MM.1S (cell line): ENCODE measurements at regions not wholly inside any gene's neighbourhood (a gene's known extent, or its start where the extent isn't known, plus 50 kb on each side); places are given as distances from the start of the nearest gene placed in this dataset.

Source experiments
- DNase-seq: peaks from one replicate; pipeline ENCODE4 v3.0.0-alpha.2; 2015
- H2AFZ ChIP-seq: fragments of 300-600 bp; sonication (generic); 2 replicates; pipeline ENCODE4 v1.6.0; 2016; ENCODE audit warnings: antibody characterized with exemption, low read length
- H3F3A ChIP-seq: fragments of 300-600 bp; sonication (generic); 2 replicates; pipeline ENCODE4 v1.6.1; 2016; ENCODE audit warnings: mild to moderate bottlenecking, antibody characterized with exemption, low read length, moderate library complexity, mixed read lengths; ENCODE audit not compliant: insufficient read depth
- H3K27ac ChIP-seq: fragments of 300-600 bp; sonication (generic); 2 replicates; pipeline ENCODE4 v1.5.1; 2016; ENCODE audit warnings: mild to moderate bottlenecking, low read length
- H3K27me3 ChIP-seq: fragments of 300-600 bp; sonication (generic); replicated peaks from 2 replicates; pipeline ENCODE4 v1.6.0; 2016; ENCODE audit warnings: low read length; ENCODE audit not compliant: insufficient read depth
- H3K36me3 ChIP-seq: fragments of 300-600 bp; sonication (generic); replicated peaks from 2 replicates; pipeline ENCODE4 v1.6.1; 2016; ENCODE audit warnings: mild to moderate bottlenecking, low read length, mixed read lengths; ENCODE audit not compliant: insufficient read depth
- H3K4me1 ChIP-seq: fragments of 300-600 bp; sonication (generic); 2 replicates; pipeline ENCODE4 v1.6.1; 2016; ENCODE audit warnings: low read length, mixed read lengths
- H3K4me2 ChIP-seq: fragments of 300-600 bp; sonication (generic); 2 replicates; pipeline ENCODE4 v1.6.0; 2016; ENCODE audit warnings: low read depth, low read length
- H3K4me3 ChIP-seq: fragments of 300-600 bp; sonication (generic); 2 replicates; pipeline ENCODE4 v1.5.1; 2016; ENCODE audit warnings: low read length, mixed read lengths
- H3K79me2 ChIP-seq: fragments of 300-600 bp; sonication (generic); 2 replicates; pipeline ENCODE4 v1.6.1; 2016; ENCODE audit warnings: mixed run types, low read length, mixed read lengths
- H3K9ac ChIP-seq: fragments of 300-600 bp; sonication (generic); 2 replicates; pipeline ENCODE4 v1.6.1; 2016; ENCODE audit warnings: low read length, mixed read lengths
- H3K9me2 ChIP-seq: fragments of 300-600 bp; sonication (generic); replicated peaks from 2 replicates; pipeline ENCODE4 v1.6.1; 2016; ENCODE audit warnings: mild to moderate bottlenecking, low read length, mixed read lengths; ENCODE audit not compliant: insufficient read depth
- H3K9me3 ChIP-seq: fragments of 300-600 bp; sonication (generic); replicated peaks from 2 replicates; pipeline ENCODE4 v1.6.1; 2016; ENCODE audit warnings: mild to moderate bottlenecking, low read length, mixed read lengths; ENCODE audit not compliant: insufficient read depth
- H4K20me1 ChIP-seq: fragments of 300-600 bp; sonication (generic); 2 replicates; pipeline ENCODE4 v1.6.1; 2016; ENCODE audit warnings: mild to moderate bottlenecking, low read length, moderate library complexity, mixed read lengths; ENCODE audit not compliant: insufficient read depth
- CTCF ChIP-seq: fragments of 300-600 bp; sonication (generic); IDR thresholded peaks from 2 replicates; pipeline ENCODE4 v1.5.1; 2016; ENCODE audit warnings: antibody characterized with exemption, low read length, mixed read lengths
- EZH2 ChIP-seq: fragments of 300-600 bp; sonication (generic); optimal IDR thresholded peaks from 2 replicates; pipeline ENCODE3; 2017; ENCODE audit warnings: low read depth, mild to moderate bottlenecking, antibody characterized with exemption, low read length, mixed read lengths
- EZH2phosphoT487 ChIP-seq: fragments of 300-600 bp; sonication (generic); IDR thresholded peaks from 2 replicates; pipeline ENCODE4 v1.6.1; 2018; ENCODE audit warnings: antibody characterized with exemption, low read length

DNA sequence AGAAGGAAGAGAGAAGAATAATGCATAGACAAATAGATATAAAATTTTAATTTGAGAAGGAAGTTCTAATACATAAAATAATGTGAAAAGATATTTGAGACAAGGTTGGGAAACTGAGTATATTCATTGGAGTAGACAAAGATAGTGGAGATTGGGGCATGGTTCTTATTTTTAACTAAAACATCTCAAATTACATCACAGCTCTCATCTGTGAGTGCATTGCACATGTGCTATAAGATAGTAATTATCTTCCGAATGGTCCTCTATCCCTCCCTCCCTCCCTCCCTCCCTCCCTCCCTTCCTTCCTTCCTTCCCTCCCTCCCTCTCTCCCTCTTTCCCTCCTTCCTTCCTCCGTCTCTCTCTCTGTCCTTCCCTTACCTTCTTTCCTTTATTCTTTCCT lies 1104.0 kb upstream of the FLRT2 start:
- no peaks in the 10 kb centered on the region for H4K20me1 ChIP-seq

GRCh38 chr14:84432676-84433075 lies 1097.3 kb upstream of the FLRT2 start:
- Histone ChIP-seq H3F3A (no peaks in the 10 kb centered on the region), H3K9ac (no peak overlapping the region), H3K4me2 (no peak overlapping the region), H4K20me1 (no peaks in the 10 kb centered on the region), H3K79me2 (no peaks in the 10 kb centered on the region), H3K9me2 (no peaks in the 10 kb centered on the region), H3K4me1 (no peaks in the 10 kb centered on the region), H3K27ac (no peak overlapping the region), H2AFZ (no peak overlapping the region), H3K4me3 (no peak overlapping the region), H3K27me3 (no peaks in the 10 kb centered on the region), H3K36me3 (no peaks in the 10 kb centered on the region), H3K9me3 (no peaks in the 10 kb centered on the region)
- no peak for TF ChIP-seq EZH2
- no peak for DNase-seq

More for the DNA sequence above, 1104.0 kb upstream of the FLRT2 start:
- Histone ChIP-seq H3K9ac (no peak overlapping the region), H3K27me3 (no peaks in the 10 kb centered on the region), H3K79me2 (no peaks in the 10 kb centered on the region), H3K4me1 (no peaks in the 10 kb centered on the region), H2AFZ (no peak overlapping the region), H3K9me2 (no peaks in the 10 kb centered on the region), H3K4me3 (no peak overlapping the region), H3F3A (no peaks in the 10 kb centered on the region), H3K27ac (no peak overlapping the region), H3K9me3 (no peaks in the 10 kb centered on the region), H3K4me2 (no peak overlapping the region), H3K36me3 (no peaks in the 10 kb centered on the region)
- no peak for DNase-seq
- TF ChIP-seq CTCF (no peak), EZH2 (no peak), EZH2phosphoT487 (no peak)

DNA sequence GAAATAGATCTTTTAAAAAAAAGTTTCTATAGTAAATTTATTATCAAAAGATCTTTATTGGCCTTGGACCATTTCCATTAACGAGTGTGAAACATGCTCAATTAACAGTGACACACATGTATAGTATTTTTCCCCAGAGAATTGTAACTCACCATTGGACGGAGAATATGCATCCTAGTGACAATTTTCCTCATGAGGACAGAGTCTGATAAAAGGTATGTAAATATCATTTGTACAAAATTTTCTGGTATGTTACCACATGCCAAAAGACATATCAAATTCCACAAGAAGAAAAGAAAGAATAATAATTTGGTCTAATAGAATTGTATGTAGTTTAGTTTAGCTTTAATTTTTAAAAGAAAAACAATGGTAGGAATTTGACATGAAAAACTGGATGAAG lies 1096.0 kb upstream of the FLRT2 start:
- no peaks in the 10 kb centered on the region for H4K20me1 ChIP-seq
- H3K4me2 ChIP-seq = no peak overlapping the region
- no peak overlapping the region for H3K9ac ChIP-seq
- H3K36me3 ChIP-seq = no peaks in the 10 kb centered on the region
- no peaks in the 10 kb centered on the region for H3F3A ChIP-seq
- H3K4me3 ChIP-seq = no peak overlapping the region
- no peak overlapping the region for H3K27ac ChIP-seq
- no peaks in the 10 kb centered on the region for H3K27me3 ChIP-seq
- TF ChIP-seq EZH2 = no peak
- TF ChIP-seq EZH2phosphoT487 = no peak
- no peak for TF ChIP-seq CTCF
- no peaks in the 10 kb centered on the region for H3K4me1 ChIP-seq
- no peaks in the 10 kb centered on the region for H3K9me3 ChIP-seq
- H3K79me2 ChIP-seq = no peaks in the 10 kb centered on the region
- H3K9me2 ChIP-seq = no peaks in the 10 kb centered on the region
- DNase-seq = no peak
- no peak overlapping the region for H2AFZ ChIP-seq

GRCh38 chr14:84435820-84436324 lies 1094.1 kb upstream of the FLRT2 start:
- H3K9ac ChIP-seq = no peak overlapping the region
- no peak overlapping the region for H3K4me2 ChIP-seq
- no peak overlapping the region for H2AFZ ChIP-seq
- TF ChIP-seq EZH2phosphoT487 = no peak
- no peak for TF ChIP-seq CTCF
- TF ChIP-seq EZH2 = no peak
- H3K4me3 ChIP-seq = no peak overlapping the region
- H3K9me2 ChIP-seq = no peaks in the 10 kb centered on the region
- H3K36me3 ChIP-seq = no peaks in the 10 kb centered on the region
- H3F3A ChIP-seq = no peaks in the 10 kb centered on the region
- no peaks in the 10 kb centered on the region for H4K20me1 ChIP-seq
- no peaks in the 10 kb centered on the region for H3K4me1 ChIP-seq
- H3K27me3 ChIP-seq = no peaks in the 10 kb centered on the region
- no peak overlapping the region for H3K27ac ChIP-seq
- no peaks in the 10 kb centered on the region for H3K79me2 ChIP-seq
- no peaks in the 10 kb centered on the region for H3K9me3 ChIP-seq
- DNase-seq = no peak
